ENCODE measurements at regions not wholly inside any gene's neighbourhood (a gene's known extent, or its start where the extent isn't known, plus 50 kb on each side); places are given as distances from the start of the nearest gene placed in this dataset.

DNA sequence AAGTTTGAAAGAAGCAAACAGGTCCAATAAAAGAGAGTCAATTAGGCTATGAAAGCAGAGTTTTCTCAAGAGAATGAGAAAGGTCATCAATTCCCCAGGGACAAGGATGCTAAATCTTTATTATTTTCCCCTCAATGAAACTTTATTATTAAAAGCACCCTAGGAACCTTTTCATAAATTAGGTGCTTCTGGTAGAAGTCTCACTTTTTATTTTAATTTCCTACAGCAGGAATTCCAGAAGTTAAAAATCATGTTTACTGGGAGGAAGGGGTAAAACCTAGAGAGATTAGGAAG, 223.2 kb upstream of the SOX5 start:
- Histone ChIP-seq H3K9me3 (ENCODE audit: insufficient read depth, low read length) (no peaks in the 10 kb centered on the region), H3K4me3 (ENCODE audit: insufficient read depth, low read length, poor library complexity, severe bottlenecking) (no peak overlapping the region), H3K27me3 (ENCODE audit: low read length) (no peaks in the 10 kb centered on the region), H3K36me3 (ENCODE audit: low read length) (no peaks in the 10 kb centered on the region), H4K20me1 (ENCODE audit: low read depth, low read length) (no peaks in the 10 kb centered on the region), H3K4me2 (ENCODE audit: low read depth, low read length, poor library complexity, severe bottlenecking) (no peak overlapping the region), H2AFZ (ENCODE audit: low read depth, low read length, severe bottlenecking) (no peak overlapping the region), H3K27ac (ENCODE audit: low read depth, low read length) (no peak overlapping the region), H3K9ac (ENCODE audit: low read length) (no peak overlapping the region), H3F3A (ENCODE audit: insufficient read depth) (no peaks in the 10 kb centered on the region), H3K9me2 (replicated peaks; ENCODE audit: insufficient read depth, low read length) (no peaks in the 10 kb centered on the region), H3K79me2 (ENCODE audit: insufficient read depth, low read length) (no peaks in the 10 kb centered on the region)
- TF ChIP-seq, protein P1, sequence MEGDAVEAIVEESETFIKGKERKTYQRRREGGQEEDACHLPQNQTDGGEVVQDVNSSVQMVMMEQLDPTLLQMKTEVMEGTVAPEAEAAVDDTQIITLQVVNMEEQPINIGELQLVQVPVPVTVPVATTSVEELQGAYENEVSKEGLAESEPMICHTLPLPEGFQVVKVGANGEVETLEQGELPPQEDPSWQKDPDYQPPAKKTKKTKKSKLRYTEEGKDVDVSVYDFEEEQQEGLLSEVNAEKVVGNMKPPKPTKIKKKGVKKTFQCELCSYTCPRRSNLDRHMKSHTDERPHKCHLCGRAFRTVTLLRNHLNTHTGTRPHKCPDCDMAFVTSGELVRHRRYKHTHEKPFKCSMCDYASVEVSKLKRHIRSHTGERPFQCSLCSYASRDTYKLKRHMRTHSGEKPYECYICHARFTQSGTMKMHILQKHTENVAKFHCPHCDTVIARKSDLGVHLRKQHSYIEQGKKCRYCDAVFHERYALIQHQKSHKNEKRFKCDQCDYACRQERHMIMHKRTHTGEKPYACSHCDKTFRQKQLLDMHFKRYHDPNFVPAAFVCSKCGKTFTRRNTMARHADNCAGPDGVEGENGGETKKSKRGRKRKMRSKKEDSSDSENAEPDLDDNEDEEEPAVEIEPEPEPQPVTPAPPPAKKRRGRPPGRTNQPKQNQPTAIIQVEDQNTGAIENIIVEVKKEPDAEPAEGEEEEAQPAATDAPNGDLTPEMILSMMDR (IDR thresholded peaks at IDR 0.05; ENCODE audit: insufficient read depth, low read length, poor library complexity, severe bottlenecking), result no peak
- TF ChIP-seq EZH2phosphoT487 (conservative IDR thresholded peaks at IDR 0.05; ENCODE audit: low read length), result no peak

DNA sequence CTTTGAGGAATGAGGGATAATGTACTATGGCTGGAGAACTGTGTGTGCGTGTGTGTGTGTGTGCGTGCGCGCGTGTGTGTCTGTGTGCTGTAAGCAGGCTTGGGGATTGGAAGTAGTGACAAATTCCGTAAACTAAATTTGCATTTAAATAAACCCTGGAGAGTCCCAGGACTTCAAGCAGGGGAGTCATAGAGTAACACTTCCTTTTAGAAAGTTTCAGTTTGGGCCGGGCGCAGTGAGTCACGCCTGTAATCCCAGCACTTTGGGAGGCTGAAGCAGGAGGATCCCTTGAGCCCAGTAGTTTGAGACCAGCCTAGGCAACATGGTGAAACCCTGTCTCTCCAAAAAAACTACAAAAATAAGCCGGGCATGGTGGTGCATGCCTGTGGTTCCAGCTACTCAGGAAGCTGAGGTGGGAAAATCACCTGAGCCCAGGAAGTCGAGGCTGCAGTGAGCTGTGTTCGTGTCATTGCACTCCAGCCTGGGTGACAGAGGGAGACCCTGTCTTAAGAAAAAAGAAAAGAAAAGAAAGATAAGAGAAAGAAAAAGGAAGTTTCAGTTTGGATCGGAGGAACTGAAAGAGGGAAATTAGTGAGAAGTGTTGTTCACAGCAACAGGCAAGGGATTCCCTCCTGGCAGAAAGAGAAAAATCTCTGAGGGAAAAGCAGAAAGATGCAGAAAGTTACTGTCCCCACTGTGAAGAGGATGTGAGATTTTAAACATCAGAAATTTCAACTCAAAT, 222.7 kb upstream of the SOX5 start:
- Histone ChIP-seq H3F3A (ENCODE audit: insufficient read depth) (no peaks in the 10 kb centered on the region), H4K20me1 (ENCODE audit: low read depth, low read length) (no peaks in the 10 kb centered on the region), H3K4me3 (ENCODE audit: insufficient read depth, low read length, poor library complexity, severe bottlenecking) (no peak overlapping the region), H3K9me3 (ENCODE audit: insufficient read depth, low read length) (no peaks in the 10 kb centered on the region), H3K79me2 (ENCODE audit: insufficient read depth, low read length) (no peaks in the 10 kb centered on the region), H2AFZ (ENCODE audit: low read depth, low read length, severe bottlenecking) (no peak overlapping the region), H3K4me2 (ENCODE audit: low read depth, low read length, poor library complexity, severe bottlenecking) (no peak overlapping the region), H3K27ac (ENCODE audit: low read depth, low read length) (no peak overlapping the region), H3K9ac (ENCODE audit: low read length) (no peak overlapping the region), H3K36me3 (ENCODE audit: low read length) (no peaks in the 10 kb centered on the region), H3K27me3 (ENCODE audit: low read length) (no peaks in the 10 kb centered on the region), H3K9me2 (replicated peaks; ENCODE audit: insufficient read depth, low read length) (no peaks in the 10 kb centered on the region)
- TF ChIP-seq, protein P1 (IDR thresholded peaks at IDR 0.05; ENCODE audit: insufficient read depth, low read length, poor library complexity, severe bottlenecking), result no peak
- TF ChIP-seq EZH2phosphoT487 (conservative IDR thresholded peaks at IDR 0.05; ENCODE audit: low read length), result no peak

DNA sequence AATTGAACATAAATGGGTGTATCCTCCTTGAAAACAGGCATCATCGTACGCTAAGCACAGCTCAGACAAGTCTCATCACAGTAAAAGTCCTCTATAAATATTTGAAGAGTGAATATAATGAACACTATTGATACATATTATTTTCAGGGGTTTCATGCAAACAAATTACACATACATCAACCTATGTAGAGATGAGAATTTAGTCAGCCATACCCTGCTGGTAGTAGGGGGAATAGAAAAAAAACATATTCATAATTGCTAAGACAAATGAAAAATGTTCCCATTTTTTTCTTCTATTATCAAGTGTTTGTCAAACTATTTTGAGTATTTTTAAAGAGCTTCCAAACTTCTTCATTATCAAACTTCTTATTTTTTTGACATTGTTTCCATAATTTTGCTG, 205.6 kb upstream of the SOX5 start:
- Histone ChIP-seq H3K36me3 (ENCODE audit: low read length) (no peaks in the 10 kb centered on the region), H3K9me2 (replicated peaks; ENCODE audit: insufficient read depth, low read length) (no peaks in the 10 kb centered on the region), H4K20me1 (ENCODE audit: low read depth, low read length) (no peaks in the 10 kb centered on the region), H3K27me3 (ENCODE audit: low read length) (no peaks in the 10 kb centered on the region), H3K79me2 (ENCODE audit: insufficient read depth, low read length) (no peaks in the 10 kb centered on the region), H3K9me3 (ENCODE audit: insufficient read depth, low read length) (no peaks in the 10 kb centered on the region), H3K27ac (ENCODE audit: low read depth, low read length) (no peak overlapping the region), H3K4me3 (ENCODE audit: insufficient read depth, low read length, poor library complexity, severe bottlenecking) (no peak overlapping the region), H3K9ac (ENCODE audit: low read length) (no peak overlapping the region), H3K4me2 (ENCODE audit: low read depth, low read length, poor library complexity, severe bottlenecking) (no peak overlapping the region), H2AFZ (ENCODE audit: low read depth, low read length, severe bottlenecking) (no peak overlapping the region), H3F3A (ENCODE audit: insufficient read depth) (no peaks in the 10 kb centered on the region)
- TF ChIP-seq, protein P1 (IDR thresholded peaks at IDR 0.05; ENCODE audit: insufficient read depth, low read length, poor library complexity, severe bottlenecking), result no peak
- no peak for TF ChIP-seq EZH2phosphoT487 (conservative IDR thresholded peaks at IDR 0.05; ENCODE audit: low read length)
